ENCODE measurements at regions not wholly inside any gene's neighbourhood (a gene's known extent, or its start where the extent isn't known, plus 50 kb on each side); places are given as distances from the start of the nearest gene placed in this dataset.

DNA sequence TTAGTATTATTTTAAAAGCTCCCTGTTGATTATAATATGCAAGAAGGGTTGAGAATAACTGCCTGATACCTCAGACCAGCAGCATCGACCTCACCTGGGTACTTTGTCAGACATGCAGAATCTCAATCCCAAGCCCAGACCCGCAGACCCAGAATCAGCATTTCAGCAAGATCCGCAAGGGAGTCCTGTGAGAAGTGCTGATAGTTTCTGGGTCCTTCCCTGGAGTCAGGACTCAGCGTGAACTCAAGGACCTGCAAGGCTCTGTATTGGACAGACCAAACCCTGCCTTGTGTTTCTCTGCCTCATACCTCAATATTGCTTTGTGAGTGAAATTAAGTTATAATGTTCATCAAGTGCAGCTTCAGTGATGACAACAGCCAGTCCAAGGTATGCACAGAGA is 149.5 kb upstream of the NPY start:
- Histone ChIP-seq H2AFZ (ENCODE audit: low read depth, low read length) (no peak overlapping the region), H3K9ac (replicated peaks; ENCODE audit: extremely low read depth, insufficient read depth, low read length) (no peak overlapping the region), H3K36me3 (ENCODE audit: control insufficient read depth in 2 of 2, extremely low read depth in 1 of 2, insufficient read depth in 2 of 2, low read length in 2 of 2) (no peaks in the 10 kb centered on the region), H3K27ac (ENCODE audit: insufficient read depth, low read depth, low read length) (no peak overlapping the region), H3K4me2 (ENCODE audit: insufficient read depth, low read length) (no peak overlapping the region), H3K9me1 (replicated peaks; ENCODE audit: control insufficient read depth, extremely low read depth, insufficient read depth, low read length) (no peaks in the 10 kb centered on the region), H3K4me1 (ENCODE audit: control insufficient read depth, extremely low read depth, insufficient read depth, low read length) (no peaks in the 10 kb centered on the region), H3K9me3 (replicated peaks; ENCODE audit: control insufficient read depth, insufficient read depth, low read length) (no peaks in the 10 kb centered on the region), H3K27me3 (ENCODE audit: control insufficient read depth in 2 of 2, insufficient read depth in 2 of 2, low read length in 2 of 2) (no peaks in the 10 kb centered on the region), H3K4me3 (replicated peaks in 1 of 3; ENCODE audit: insufficient read depth in 1 of 3, low read depth in 1 of 3, low read length in 3 of 3) (no peak overlapping the region), H4K20me1 (replicated peaks; ENCODE audit: control insufficient read depth, extremely low read depth, insufficient read depth, low read length) (no peaks in the 10 kb centered on the region), H3K79me2 (ENCODE audit: control insufficient read depth, insufficient read depth, low read length) (no peaks in the 10 kb centered on the region)
- dilution Hi-C loops (cut with MboI; ENCODE audit: extremely low pct_ligation_motif_present, low sequenced_read_pairs) = no loop called here
- DNase-seq (ENCODE audit: low read depth, low spot score) (no peak), FAIRE-seq (no peak)
- BruUV-seq (replicated peaks) = no TSS peak
- intact Hi-C loops (cut with micrococcal nuclease) = no loop called here
- CTCF ChIA-PET = no interaction called here
- POLR2A ChIA-PET = no interaction called here
- TF ChIP-seq POLR2A (IDR thresholded peaks at IDR 0.05; ENCODE audit: low read depth, low read length) (no peak), JUN (IDR thresholded peaks at IDR 0.05; ENCODE audit: borderline replicate concordance, insufficient read depth, insufficient read length, low read depth) (no peak), GATA2 (IDR thresholded peaks at IDR 0.05; ENCODE audit: insufficient read depth, insufficient read length, low read depth, low read length) (no peak), POLR2AphosphoS5 (IDR thresholded peaks at IDR 0.05; ENCODE audit: insufficient read depth, low read depth, low read length) (no peak), EZH2 (IDR thresholded peaks at IDR 0.05; ENCODE audit: borderline replicate concordance, low read depth, low read length, severe bottlenecking) (no peak), MYC (IDR thresholded peaks at IDR 0.05; ENCODE audit: low read depth, low read length) (no peak), FOS (IDR thresholded peaks at IDR 0.05; ENCODE audit: borderline replicate concordance, insufficient read depth, low read length) (no peak)
- TF ChIP-seq, protein P1, sequence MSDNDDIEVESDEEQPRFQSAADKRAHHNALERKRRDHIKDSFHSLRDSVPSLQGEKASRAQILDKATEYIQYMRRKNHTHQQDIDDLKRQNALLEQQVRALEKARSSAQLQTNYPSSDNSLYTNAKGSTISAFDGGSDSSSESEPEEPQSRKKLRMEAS (IDR thresholded peaks at IDR 0.05; ENCODE audit: insufficient read depth, insufficient read length) = no peak
- TF ChIP-seq, protein P2, sequence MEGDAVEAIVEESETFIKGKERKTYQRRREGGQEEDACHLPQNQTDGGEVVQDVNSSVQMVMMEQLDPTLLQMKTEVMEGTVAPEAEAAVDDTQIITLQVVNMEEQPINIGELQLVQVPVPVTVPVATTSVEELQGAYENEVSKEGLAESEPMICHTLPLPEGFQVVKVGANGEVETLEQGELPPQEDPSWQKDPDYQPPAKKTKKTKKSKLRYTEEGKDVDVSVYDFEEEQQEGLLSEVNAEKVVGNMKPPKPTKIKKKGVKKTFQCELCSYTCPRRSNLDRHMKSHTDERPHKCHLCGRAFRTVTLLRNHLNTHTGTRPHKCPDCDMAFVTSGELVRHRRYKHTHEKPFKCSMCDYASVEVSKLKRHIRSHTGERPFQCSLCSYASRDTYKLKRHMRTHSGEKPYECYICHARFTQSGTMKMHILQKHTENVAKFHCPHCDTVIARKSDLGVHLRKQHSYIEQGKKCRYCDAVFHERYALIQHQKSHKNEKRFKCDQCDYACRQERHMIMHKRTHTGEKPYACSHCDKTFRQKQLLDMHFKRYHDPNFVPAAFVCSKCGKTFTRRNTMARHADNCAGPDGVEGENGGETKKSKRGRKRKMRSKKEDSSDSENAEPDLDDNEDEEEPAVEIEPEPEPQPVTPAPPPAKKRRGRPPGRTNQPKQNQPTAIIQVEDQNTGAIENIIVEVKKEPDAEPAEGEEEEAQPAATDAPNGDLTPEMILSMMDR (IDR thresholded peaks at IDR 0.05; ENCODE audit: extremely low read depth in 1 of 2, insufficient read depth in 1 of 2, low read depth in 1 of 2, low read length in 2 of 2) = no peak

Measured in endothelial cell of umbilical vein (primary cell).